HCT116 (cell line): ENCODE measurements at regions not wholly inside any gene's neighbourhood (a gene's known extent, or its start where the extent isn't known, plus 50 kb on each side); places are given as distances from the start of the nearest gene placed in this dataset.

Experiments used
- ATAC-seq: fragments of 200-7000 bp; cut with Tn5 transposase; 2 replicates; pipeline ENCODE4 v1.9.1; 2020; ENCODE audit warnings: mild to moderate bottlenecking, moderate library complexity
- BruUV-seq: library from RNA; stranded (reverse); fragments of 400-500 nt; replicated peaks from 2 replicates; lab custom pipeline; 2021; lab: Mats Ljungman, UMichigan
- CTCF ChIA-PET: fragments of 300-600 bp; sonication (Branson Sonifier 250); formaldehyde crosslinking; loops from one replicate; lab custom pipeline; 2021; ENCODE audit warnings: antibody characterized with exemption; lab: Charles Lee
- POLR2A ChIA-PET: fragments of 300-600, 350-600 bp; sonication (Branson Sonifier 250); formaldehyde crosslinking; loops from one replicate; lab custom pipeline; 2021; ENCODE audit warnings: antibody characterized with exemption; lab: Charles Lee
- RAD21 ChIA-PET, 2 experiments: fragments of 300-600 bp; sonication (Branson Sonifier 250); formaldehyde crosslinking; loops; one replicate each; lab custom pipeline; 2023; ENCODE audit warnings: low total read pairs in 2 of 2; ENCODE audit not compliant: uncharacterized antibody in 2 of 2, unreplicated experiment in 2 of 2, low non-redundant PET in 1 of 2; lab: Charles Lee
- DNase-seq: peaks from one replicate; pipeline ENCODE4 v3.0.0-alpha.2; 2010; ENCODE audit warnings: low read depth, low spot score
- H2AFZ ChIP-seq: fragments of 200-600 bp; shearing (Covaris generic), sonication (generic); 2 replicates; pipeline ENCODE4 v1.6.1; 2017; ENCODE audit warnings: low read depth, mixed run types, mixed read lengths, antibody characterized with exemption, low read length; ENCODE audit not compliant: poor library complexity, severe bottlenecking
- H3K27ac ChIP-seq: 2 replicates; pipeline ENCODE4 v1.5.1; 2012; ENCODE audit warnings: low read depth, low read length
- H3K27me3 ChIP-seq: fragments of 200-600 bp; sonication (generic); 2 replicates; pipeline ENCODE4 v1.6.1; 2016; ENCODE audit warnings: mixed run types, low read length, mixed read lengths; ENCODE audit not compliant: insufficient read depth
- H3K36me3 ChIP-seq, 2 experiments: fragments of 200-500 bp in 1 of 2; fragments of 200-600 bp in 1 of 2; sonication (Bioruptor generic) in 1 of 2; sonication (generic) in 1 of 2; 2 replicates each; pipeline versions ENCODE4 v1.5.1 to v1.6.1; 2014 to 2016; ENCODE audit warnings: low read length in 2 of 2, inconsistent platforms in 1 of 2, mixed read lengths in 1 of 2, mixed run types in 1 of 2; ENCODE audit not compliant: insufficient read depth in 2 of 2, control insufficient read depth in 1 of 2
- H3K4me1 ChIP-seq, 2 experiments: fragments of 200-600 bp in 1 of 2; sonication (generic) in 1 of 2; 2 replicates each; pipeline versions ENCODE4 v1.5.1 to v1.6.1; 2012 to 2017; ENCODE audit warnings: low read length in 2 of 2, inconsistent platforms in 1 of 2, mild to moderate bottlenecking in 1 of 2, mixed read lengths in 1 of 2, mixed run types in 1 of 2, moderate library complexity in 1 of 2; ENCODE audit not compliant: insufficient read depth in 2 of 2, control insufficient read depth in 1 of 2
- H3K4me2 ChIP-seq: fragments of 200-600 bp; sonication (generic); 2 replicates; pipeline ENCODE4 v1.6.1; 2017; ENCODE audit warnings: mixed run types, low read length, mixed read lengths
- H3K4me3 ChIP-seq, 2 experiments: fragments of 200-600 bp in 1 of 2; sonication (generic) in 1 of 2; replicated peaks in 1 of 2; 2 replicates each; pipeline ENCODE4 v1.5.1; 2011 to 2016; ENCODE audit warnings: low read length in 2 of 2, control low read depth in 1 of 2, low read depth in 1 of 2, mild to moderate bottlenecking in 1 of 2, mixed read lengths in 1 of 2, mixed run types in 1 of 2
- H3K79me2 ChIP-seq: fragments of 200-600 bp; sonication (generic); 2 replicates; pipeline ENCODE4 v1.6.1; 2017; ENCODE audit warnings: mild to moderate bottlenecking, mixed run types, low read length, moderate library complexity, mixed read lengths; ENCODE audit not compliant: insufficient read depth
- H3K9ac ChIP-seq: fragments of 200-600 bp; sonication (generic); 2 replicates; pipeline ENCODE4 v1.6.1; 2016; ENCODE audit warnings: low read length, mixed read lengths
- H3K9me2 ChIP-seq: fragments of 200-600 bp; sonication (generic), shearing (Covaris generic); 2 replicates; pipeline ENCODE4 v1.6.1; 2017; ENCODE audit warnings: mixed run types, mild to moderate bottlenecking, moderate library complexity; ENCODE audit not compliant: insufficient read depth
- H3K9me3 ChIP-seq, 2 experiments: fragments of 200-500 bp in 1 of 2; fragments of 200-600 bp in 1 of 2; sonication (Bioruptor generic) in 1 of 2; sonication (generic) in 1 of 2; 2 replicates each; pipeline ENCODE4 v1.6.1; 2014 to 2017; ENCODE audit warnings: low read length in 2 of 2, mixed read lengths in 2 of 2, inconsistent platforms in 1 of 2, low read depth in 1 of 2, mild to moderate bottlenecking in 1 of 2, mixed run types in 1 of 2, moderate library complexity in 1 of 2; ENCODE audit not compliant: control insufficient read depth in 1 of 2, insufficient read depth in 1 of 2
- H4K20me1 ChIP-seq: fragments of 200-600 bp; sonication (generic), shearing (Covaris generic); 2 replicates; pipeline ENCODE4 v1.6.1; 2017; ENCODE audit warnings: mixed run types, mild to moderate bottlenecking, moderate library complexity; ENCODE audit not compliant: insufficient read depth
- CEBPB ChIP-seq: IDR thresholded peaks from 2 replicates; pipeline ENCODE4 v1.6.1; 2012; ENCODE audit warnings: low read depth
- ELF1 ChIP-seq: IDR thresholded peaks from 2 replicates; pipeline ENCODE4 v1.6.1; 2012; ENCODE audit warnings: low read depth, borderline replicate concordance
- EZH2phosphoT487 ChIP-seq: fragments of 200-600 bp; IDR thresholded peaks from 2 replicates; pipeline ENCODE4 v1.6.1; 2018; ENCODE audit warnings: antibody characterized with exemption, borderline replicate concordance
- POLR2A ChIP-seq: IDR thresholded peaks from 2 replicates; pipeline ENCODE4 v1.7.0; 2011; ENCODE audit warnings: borderline replicate concordance; ENCODE audit not compliant: insufficient read depth, insufficient read length; ENCODE audit errors: extremely low read depth
- SP1 ChIP-seq: IDR thresholded peaks from 2 replicates; pipeline ENCODE4 v1.6.1; 2012; ENCODE audit warnings: low read depth
- SRF ChIP-seq: IDR thresholded peaks from 2 replicates; pipeline ENCODE4 v1.6.1; 2012; ENCODE audit warnings: low read depth
- YY1 ChIP-seq: IDR thresholded peaks from 2 replicates; pipeline ENCODE4 v1.6.1; 2011; ENCODE audit warnings: low read length, low read depth, moderate library complexity, mild to moderate bottlenecking; ENCODE audit not compliant: insufficient replicate concordance; ENCODE audit errors: extremely low read depth
- intact Hi-C: fragments of 100-400 bp; cut with micrococcal nuclease; formaldehyde crosslinking; loops from 2 replicates; pipeline ENCODE4 v1.10.0; 2022
- TF ChIP-seq, protein P1 (sequence below): IDR thresholded peaks from 2 replicates; pipeline ENCODE4 v1.6.1; 2012
- TF ChIP-seq, protein P2 (sequence below): IDR thresholded peaks from 2 replicates; pipeline ENCODE4 v1.6.1; 2011; ENCODE audit warnings: mild to moderate bottlenecking, low read length, moderate library complexity; ENCODE audit not compliant: insufficient replicate concordance; ENCODE audit errors: extremely low read depth

DNA sequence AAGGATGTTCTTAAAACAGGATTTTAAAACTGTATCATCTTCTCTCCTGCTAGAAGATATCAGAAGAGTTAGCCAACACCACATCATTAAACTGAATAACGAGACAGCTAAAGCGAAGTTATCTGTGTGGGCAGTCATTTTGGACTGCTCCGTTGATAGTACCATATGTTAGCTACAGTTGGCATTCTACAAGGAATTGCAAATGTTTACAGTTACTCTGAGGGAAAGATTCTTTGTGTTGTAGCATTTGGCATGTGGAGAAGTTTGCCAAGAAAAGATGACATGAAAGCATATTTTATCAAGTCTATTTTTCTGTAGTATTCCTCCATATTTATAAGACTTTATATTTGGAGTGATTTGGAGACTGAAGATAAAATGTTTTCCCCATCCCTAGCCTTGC lies 464.4 kb upstream of the POM121L12 start:
- Histone ChIP-seq H3K4me2 (no peak overlapping the region), H3K9ac (no peak overlapping the region), H3K79me2 (no peaks in the 10 kb centered on the region), H2AFZ (no peak overlapping the region), H4K20me1 (no peaks in the 10 kb centered on the region), H3K9me2 (no peaks in the 10 kb centered on the region), H3K27me3 (no peaks in the 10 kb centered on the region), H3K4me1 (no peaks in the 10 kb centered on the region), H3K4me3 (no peak overlapping the region), H3K27ac (no peak overlapping the region), H3K9me3 (peaks cover 12 to 18% of the 10 kb centered on the region in 2 experiments; a peak in 2 of 4 replicates), H3K36me3 (no peaks in the 10 kb centered on the region)
- ChIA-PET POLR2A (no interaction called here), CTCF (no interaction called here), RAD21 (no interaction called here)
- no peak for ATAC-seq
- intact Hi-C loops: no loop called here
- BruUV-seq: no TSS peak
- DNase-seq: no peak
- TF ChIP-seq, protein P1, sequence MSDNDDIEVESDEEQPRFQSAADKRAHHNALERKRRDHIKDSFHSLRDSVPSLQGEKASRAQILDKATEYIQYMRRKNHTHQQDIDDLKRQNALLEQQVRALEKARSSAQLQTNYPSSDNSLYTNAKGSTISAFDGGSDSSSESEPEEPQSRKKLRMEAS: no peak
- no peak for TF ChIP-seq SRF
- TF ChIP-seq, protein P2, sequence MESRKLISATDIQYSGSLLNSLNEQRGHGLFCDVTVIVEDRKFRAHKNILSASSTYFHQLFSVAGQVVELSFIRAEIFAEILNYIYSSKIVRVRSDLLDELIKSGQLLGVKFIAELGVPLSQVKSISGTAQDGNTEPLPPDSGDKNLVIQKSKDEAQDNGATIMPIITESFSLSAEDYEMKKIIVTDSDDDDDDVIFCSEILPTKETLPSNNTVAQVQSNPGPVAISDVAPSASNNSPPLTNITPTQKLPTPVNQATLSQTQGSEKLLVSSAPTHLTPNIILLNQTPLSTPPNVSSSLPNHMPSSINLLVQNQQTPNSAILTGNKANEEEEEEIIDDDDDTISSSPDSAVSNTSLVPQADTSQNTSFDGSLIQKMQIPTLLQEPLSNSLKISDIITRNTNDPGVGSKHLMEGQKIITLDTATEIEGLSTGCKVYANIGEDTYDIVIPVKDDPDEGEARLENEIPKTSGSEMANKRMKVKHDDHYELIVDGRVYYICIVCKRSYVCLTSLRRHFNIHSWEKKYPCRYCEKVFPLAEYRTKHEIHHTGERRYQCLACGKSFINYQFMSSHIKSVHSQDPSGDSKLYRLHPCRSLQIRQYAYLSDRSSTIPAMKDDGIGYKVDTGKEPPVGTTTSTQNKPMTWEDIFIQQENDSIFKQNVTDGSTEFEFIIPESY: no peak
- no peak for TF ChIP-seq CEBPB
- no peak for TF ChIP-seq ELF1
- no peak for TF ChIP-seq SP1
- no peak for TF ChIP-seq POLR2A
- TF ChIP-seq EZH2phosphoT487: no peak

DNA sequence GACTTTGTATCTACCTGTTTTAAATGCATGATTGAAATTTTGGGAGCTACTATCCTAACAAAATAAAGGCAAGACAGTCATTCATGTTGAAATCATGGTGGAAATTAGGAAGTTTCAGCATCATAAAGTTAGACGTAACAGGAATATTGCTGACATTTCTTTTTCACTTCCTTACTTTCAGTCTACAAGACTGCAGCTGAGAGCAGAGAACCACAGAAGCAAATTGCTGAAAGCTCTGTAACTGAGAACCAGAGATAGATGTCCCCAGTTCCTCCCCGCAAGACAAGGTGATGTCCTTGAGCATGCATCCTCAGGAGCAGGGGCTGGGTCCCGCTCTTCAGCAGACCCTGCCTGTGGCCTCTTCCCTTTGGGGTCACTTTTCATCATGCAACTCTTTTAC lies 466.3 kb upstream of the POM121L12 start:
- H3K27ac ChIP-seq: no peak overlapping the region
- DNase-seq (no peak), ATAC-seq (no peak)
- no peak overlapping the region for H3K4me3 ChIP-seq
- H3K9me3 ChIP-seq: peaks cover 12 to 13% of the 10 kb centered on the region in 2 experiments; a peak in 2 of 4 replicates
- no peak overlapping the region for H3K9ac ChIP-seq
- no peaks in the 10 kb centered on the region for H4K20me1 ChIP-seq
- ChIA-PET POLR2A (no interaction called here), CTCF (no interaction called here), RAD21 (no interaction called here)
- H3K4me1 ChIP-seq: no peaks in the 10 kb centered on the region
- intact Hi-C loops: no loop called here
- H3K36me3 ChIP-seq: no peaks in the 10 kb centered on the region
- no peak overlapping the region for H2AFZ ChIP-seq
- no peaks in the 10 kb centered on the region for H3K27me3 ChIP-seq
- H3K79me2 ChIP-seq: no peaks in the 10 kb centered on the region
- no TSS peak for BruUV-seq
- no peak overlapping the region for H3K4me2 ChIP-seq
- H3K9me2 ChIP-seq: no peaks in the 10 kb centered on the region
- TF ChIP-seq, protein P1: no peak
- TF ChIP-seq POLR2A: no peak
- TF ChIP-seq YY1: no peak
- no peak for TF ChIP-seq ELF1
